ENCODE measurements at regions not wholly inside any gene's neighbourhood (a gene's known extent, or its start where the extent isn't known, plus 50 kb on each side); places are given as distances from the start of the nearest gene placed in this dataset.

GRCh38 chr9:126216826-126217225, 109.8 kb upstream of the MVB12B start:
- no peak for TF ChIP-seq CTCF (IDR thresholded peaks at IDR 0.05)
- no peaks in the 10 kb centered on the region for H3K79me2 ChIP-seq (ENCODE audit: insufficient read depth, low read length)
- H2AFZ ChIP-seq (ENCODE audit: insufficient read depth, low read depth, low read length, poor library complexity, severe bottlenecking): no peak overlapping the region
- WGBS (ENCODE audit: insufficient coverage): no CpG with 5 or more reads among the region's 4 CpGs
- H3K9me3 Mint-ChIP-seq: peaks cover 10 to 29% (median 18%) of the 10 kb centered on the region in 7 donors
- intact Hi-C loops (cut with micrococcal nuclease): no loop called here
- H3K4me3 Mint-ChIP-seq: no peak overlapping the region
- H3K9ac ChIP-seq (ENCODE audit: insufficient read depth, low read length, poor library complexity, severe bottlenecking): no peak overlapping the region
- H3K27ac ChIP-seq (ENCODE audit: low read depth in 1 of 2, low read length in 2 of 2): no peak overlapping the region
- no peak overlapping the region for H3K4me2 ChIP-seq (replicated peaks; ENCODE audit: extremely low read depth, low read length, poor library complexity, severe bottlenecking)
- peaks cover 9 to 13% of the 10 kb centered on the region in 2 donors for H3K9me3 ChIP-seq (replicated peaks in 1 of 2; ENCODE audit: control insufficient read depth in 1 of 2, insufficient read depth in 1 of 2, low read length in 2 of 2)
- no peaks in the 10 kb centered on the region for H4K20me1 ChIP-seq (ENCODE audit: insufficient read depth, low read length)
- H3K4me1 ChIP-seq (ENCODE audit: control insufficient read depth in 1 of 2, insufficient read depth in 2 of 2, low read length in 2 of 2): no peaks in the 10 kb centered on the region
- no peaks in the 10 kb centered on the region for H3K36me3 Mint-ChIP-seq
- peaks cover 7 to 12% of the 10 kb centered on the region in 2 donors for H3K27me3 ChIP-seq (ENCODE audit: control insufficient read depth in 2 of 2, insufficient read depth in 2 of 2, low read length in 2 of 2)
- no peak overlapping the region for H3K27ac Mint-ChIP-seq
- DNase-seq: no peak
- H3K4me1 Mint-ChIP-seq: no peaks in the 10 kb centered on the region
- H3K27me3 Mint-ChIP-seq (ENCODE audit: low read depth in 3 of 3): peaks cover 11 to 23% (median 18%) of the 10 kb centered on the region in 3 donors
- no peak overlapping the region for H3K4me3 ChIP-seq (replicated peaks in 1 of 3; ENCODE audit: low read depth in 2 of 3, low read length in 3 of 3)
- H3K36me3 ChIP-seq (replicated peaks in 1 of 2; ENCODE audit: control insufficient read depth in 1 of 2, insufficient read depth in 2 of 2, low read length in 2 of 2): no peaks in the 10 kb centered on the region

GRCh38 chr9:126217250-126217653, 109.4 kb upstream of the MVB12B start:
- Mint-ChIP-seq H3K27me3 (ENCODE audit: low read depth in 3 of 3) (peaks cover 15 to 27% (median 23%) of the 10 kb centered on the region in 3 donors), H3K36me3 (no peaks in the 10 kb centered on the region), H3K4me3 (no peak overlapping the region), H3K4me1 (no peaks in the 10 kb centered on the region), H3K9me3 (peaks cover 10 to 30% (median 21%) of the 10 kb centered on the region in 7 donors), H3K27ac (no peak overlapping the region)
- Histone ChIP-seq H3K36me3 (replicated peaks in 1 of 2; ENCODE audit: control insufficient read depth in 1 of 2, insufficient read depth in 2 of 2, low read length in 2 of 2) (no peaks in the 10 kb centered on the region), H2AFZ (ENCODE audit: insufficient read depth, low read depth, low read length, poor library complexity, severe bottlenecking) (no peak overlapping the region), H3K27ac (ENCODE audit: low read depth in 1 of 2, low read length in 2 of 2) (no peak overlapping the region), H3K4me2 (replicated peaks; ENCODE audit: extremely low read depth, low read length, poor library complexity, severe bottlenecking) (no peak overlapping the region), H4K20me1 (ENCODE audit: insufficient read depth, low read length) (no peaks in the 10 kb centered on the region), H3K9ac (ENCODE audit: insufficient read depth, low read length, poor library complexity, severe bottlenecking) (no peak overlapping the region), H3K4me3 (replicated peaks in 1 of 3; ENCODE audit: low read depth in 2 of 3, low read length in 3 of 3) (no peak overlapping the region), H3K4me1 (ENCODE audit: control insufficient read depth in 1 of 2, insufficient read depth in 2 of 2, low read length in 2 of 2) (no peaks in the 10 kb centered on the region), H3K79me2 (ENCODE audit: insufficient read depth, low read length) (no peaks in the 10 kb centered on the region), H3K27me3 (ENCODE audit: control insufficient read depth in 2 of 2, insufficient read depth in 2 of 2, low read length in 2 of 2) (peaks cover 11 to 17% of the 10 kb centered on the region in 2 donors), H3K9me3 (replicated peaks in 1 of 2; ENCODE audit: control insufficient read depth in 1 of 2, insufficient read depth in 1 of 2, low read length in 2 of 2) (peaks cover 14 to 15% of the 10 kb centered on the region in 2 donors)
- DNase-seq: no peak
- intact Hi-C loops (cut with micrococcal nuclease): no loop called here
- no CpG with 5 or more reads among the region's 5 CpGs for WGBS (ENCODE audit: insufficient coverage)
- no peak for TF ChIP-seq CTCF (IDR thresholded peaks at IDR 0.05)

Data from CD14-positive monocyte (primary cell).